ENCODE measurements at regions not wholly inside any gene's neighbourhood (a gene's known extent, or its start where the extent isn't known, plus 50 kb on each side); places are given as distances from the start of the nearest gene placed in this dataset.

DNA sequence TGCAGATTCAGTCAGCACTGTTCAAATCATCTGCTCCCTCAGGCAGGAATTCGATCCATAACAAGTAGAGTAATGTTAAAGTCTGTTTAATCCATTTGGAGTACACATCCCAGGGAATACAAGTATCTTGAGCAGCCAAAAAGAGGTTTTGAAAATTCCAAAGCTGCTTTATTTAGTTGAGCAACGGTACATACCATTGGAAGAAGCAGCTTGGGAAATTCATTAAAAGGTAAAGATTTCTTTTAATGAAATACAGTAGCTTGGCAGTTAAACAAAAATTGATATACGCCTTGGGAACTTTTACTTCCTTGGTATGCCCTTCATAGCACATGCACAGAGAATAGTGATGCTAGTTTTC lies 153.8 kb downstream of the LRIG3 start:
- Histone ChIP-seq H3K4me3 (no peak overlapping the region), H3K9me3 (peaks cover 0 to 9% of the 10 kb centered on the region in 2 donors), H3K27me3 (no peaks in the 10 kb centered on the region), H3K27ac (no peak overlapping the region), H3K36me3 (no peaks in the 10 kb centered on the region), H3K4me1 (no peaks in the 10 kb centered on the region)
- DNase-seq (ENCODE audit: low spot score in 2 of 2): no peak
- intact Hi-C loops (cut with DNase I): no loop called here
- TF ChIP-seq, protein P1, sequence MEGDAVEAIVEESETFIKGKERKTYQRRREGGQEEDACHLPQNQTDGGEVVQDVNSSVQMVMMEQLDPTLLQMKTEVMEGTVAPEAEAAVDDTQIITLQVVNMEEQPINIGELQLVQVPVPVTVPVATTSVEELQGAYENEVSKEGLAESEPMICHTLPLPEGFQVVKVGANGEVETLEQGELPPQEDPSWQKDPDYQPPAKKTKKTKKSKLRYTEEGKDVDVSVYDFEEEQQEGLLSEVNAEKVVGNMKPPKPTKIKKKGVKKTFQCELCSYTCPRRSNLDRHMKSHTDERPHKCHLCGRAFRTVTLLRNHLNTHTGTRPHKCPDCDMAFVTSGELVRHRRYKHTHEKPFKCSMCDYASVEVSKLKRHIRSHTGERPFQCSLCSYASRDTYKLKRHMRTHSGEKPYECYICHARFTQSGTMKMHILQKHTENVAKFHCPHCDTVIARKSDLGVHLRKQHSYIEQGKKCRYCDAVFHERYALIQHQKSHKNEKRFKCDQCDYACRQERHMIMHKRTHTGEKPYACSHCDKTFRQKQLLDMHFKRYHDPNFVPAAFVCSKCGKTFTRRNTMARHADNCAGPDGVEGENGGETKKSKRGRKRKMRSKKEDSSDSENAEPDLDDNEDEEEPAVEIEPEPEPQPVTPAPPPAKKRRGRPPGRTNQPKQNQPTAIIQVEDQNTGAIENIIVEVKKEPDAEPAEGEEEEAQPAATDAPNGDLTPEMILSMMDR (IDR thresholded peaks at IDR 0.05): no peak

DNA sequence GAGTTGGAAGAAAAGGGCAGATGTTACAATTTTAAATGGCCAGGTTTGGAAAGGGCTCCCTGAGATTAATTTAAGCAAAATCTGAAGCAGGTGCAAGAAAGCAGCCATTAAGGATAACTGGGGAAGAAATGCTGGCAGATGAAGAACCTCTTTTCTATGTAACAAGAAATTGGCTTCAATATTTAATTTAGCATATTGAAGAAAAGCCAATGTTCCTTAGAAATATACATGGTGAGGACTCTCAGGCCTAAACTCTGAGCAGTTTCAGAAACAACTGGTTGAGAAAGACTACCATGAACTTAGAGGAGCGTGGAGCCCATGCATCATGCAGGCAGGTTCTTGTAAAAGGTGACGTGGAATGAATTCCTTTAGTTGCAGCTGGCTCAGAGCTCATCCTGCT lies 152.8 kb downstream of the LRIG3 start:
- Histone ChIP-seq H3K27me3 (no peaks in the 10 kb centered on the region), H3K4me3 (no peak overlapping the region), H3K4me1 (no peaks in the 10 kb centered on the region), H3K9me3 (peaks cover 0 to 9% of the 10 kb centered on the region in 2 donors), H3K27ac (no peak overlapping the region), H3K36me3 (no peaks in the 10 kb centered on the region)
- DNase-seq (ENCODE audit: low spot score in 2 of 2): no peak
- TF ChIP-seq, protein P1 (IDR thresholded peaks at IDR 0.05): no peak
- intact Hi-C loops (cut with DNase I): no loop called here

DNA sequence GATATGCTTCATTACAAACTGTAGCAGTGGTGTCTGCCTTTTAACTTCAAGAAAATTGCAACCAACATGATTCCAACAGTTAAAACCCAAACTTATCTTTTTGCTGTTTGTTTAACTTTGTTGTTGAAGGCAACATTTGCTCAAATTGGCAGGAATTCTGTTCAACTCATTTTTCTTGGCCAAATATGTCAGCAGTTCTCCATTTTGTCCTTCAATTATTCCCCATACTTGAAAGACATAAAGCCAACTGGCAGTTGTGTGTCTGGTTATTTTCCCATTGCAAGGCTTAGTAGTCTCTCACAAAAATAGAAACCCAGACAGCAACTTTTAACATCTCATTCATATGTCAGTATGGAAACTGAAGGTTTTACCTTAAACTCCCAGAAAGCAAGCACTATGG lies 146.3 kb downstream of the LRIG3 start:
- Histone ChIP-seq H3K27ac (no peak overlapping the region), H3K27me3 (no peaks in the 10 kb centered on the region), H3K4me1 (no peaks in the 10 kb centered on the region), H3K36me3 (no peaks in the 10 kb centered on the region), H3K9me3 (peaks cover 0 to 9% of the 10 kb centered on the region in 2 donors), H3K4me3 (no peak overlapping the region)
- DNase-seq (ENCODE audit: low spot score in 2 of 2): no peak
- TF ChIP-seq, protein P1 (IDR thresholded peaks at IDR 0.05): no peak
- intact Hi-C loops (cut with DNase I): no loop called here

DNA sequence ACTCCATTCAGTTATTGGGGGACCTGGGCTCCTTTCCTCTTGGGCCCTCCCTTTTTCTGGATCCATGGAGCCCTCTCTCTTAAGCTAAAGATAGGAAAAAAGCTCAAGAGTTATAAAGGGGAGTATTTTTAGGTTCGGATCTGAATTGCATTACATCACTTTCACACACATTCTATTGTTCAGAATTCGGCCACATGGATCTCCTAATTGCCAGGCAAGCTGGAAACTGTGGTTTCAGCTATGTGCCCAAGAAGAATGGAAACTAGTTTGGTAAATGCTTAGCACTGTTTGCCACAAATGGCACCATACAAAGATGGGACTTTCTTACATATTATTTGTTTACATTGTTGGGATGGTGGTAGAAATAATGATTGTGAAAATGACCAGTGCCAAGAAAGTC lies 145.6 kb downstream of the LRIG3 start:
- no peaks in the 10 kb centered on the region for H3K4me1 ChIP-seq
- H3K27ac ChIP-seq: no peak overlapping the region
- intact Hi-C loops (cut with DNase I): no loop called here
- H3K36me3 ChIP-seq: no peaks in the 10 kb centered on the region
- TF ChIP-seq, protein P1 (IDR thresholded peaks at IDR 0.05): no peak
- peaks cover 0 to 2% of the 10 kb centered on the region in 2 donors for H3K9me3 ChIP-seq
- no peak for DNase-seq (ENCODE audit: low spot score in 2 of 2)
- H3K4me3 ChIP-seq: no peak overlapping the region
- no peaks in the 10 kb centered on the region for H3K27me3 ChIP-seq

DNA sequence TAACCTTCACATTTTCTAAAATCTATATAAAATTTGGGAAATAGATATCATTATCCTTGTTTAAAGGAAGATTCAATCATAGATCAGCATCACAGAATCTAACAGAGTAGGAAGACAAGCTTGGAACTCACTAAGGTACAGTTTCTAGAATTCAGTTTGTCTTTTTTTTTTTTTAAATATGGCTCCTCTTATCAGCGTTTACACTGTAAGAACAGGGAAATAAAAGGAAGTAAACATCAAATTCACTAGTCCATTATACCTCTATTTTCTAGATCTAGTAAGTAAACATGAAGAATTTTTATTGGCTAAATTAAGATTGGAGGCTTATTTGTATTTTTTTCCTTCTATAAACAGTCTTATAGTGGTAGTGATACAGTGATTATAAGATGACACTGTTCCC lies 144.9 kb downstream of the LRIG3 start:
- Histone ChIP-seq H3K27ac (no peak overlapping the region), H3K4me1 (no peaks in the 10 kb centered on the region), H3K36me3 (no peaks in the 10 kb centered on the region), H3K9me3 (no peaks in the 10 kb centered on the region), H3K27me3 (no peaks in the 10 kb centered on the region), H3K4me3 (no peak overlapping the region)
- intact Hi-C loops (cut with DNase I): no loop called here
- DNase-seq (ENCODE audit: low spot score in 2 of 2): no peak
- TF ChIP-seq, protein P1 (IDR thresholded peaks at IDR 0.05): no peak

DNA sequence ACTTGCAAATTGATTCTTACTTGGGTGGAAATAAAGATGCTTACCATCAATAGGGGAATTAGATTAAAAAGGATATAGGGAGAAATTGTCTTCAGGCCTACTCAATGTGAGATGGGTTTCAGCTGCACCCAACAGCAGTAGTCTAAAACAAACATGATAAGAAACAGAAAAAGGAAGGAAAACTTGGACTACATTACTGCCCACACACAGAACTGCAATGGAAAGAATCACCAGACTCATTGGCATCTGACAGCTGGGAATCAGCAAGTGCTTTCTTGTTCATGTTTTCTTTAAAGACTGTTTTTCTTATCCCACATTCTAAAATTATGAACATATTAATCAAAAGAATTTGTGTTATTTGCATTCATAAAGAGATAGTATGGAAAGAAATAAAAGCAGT lies 144.2 kb downstream of the LRIG3 start:
- Histone ChIP-seq H3K36me3 (no peaks in the 10 kb centered on the region), H3K9me3 (no peaks in the 10 kb centered on the region), H3K4me3 (no peak overlapping the region), H3K4me1 (no peaks in the 10 kb centered on the region), H3K27ac (no peak overlapping the region), H3K27me3 (no peaks in the 10 kb centered on the region)
- DNase-seq (ENCODE audit: low spot score in 2 of 2): no peak
- intact Hi-C loops (cut with DNase I): no loop called here
- TF ChIP-seq, protein P1 (IDR thresholded peaks at IDR 0.05): no peak
